NCI-H524 treated with DMSO at 0.1 percent for 48 hours (cell line): ENCODE measurements at regions not wholly inside any gene's neighbourhood (a gene's known extent, or its start where the extent isn't known, plus 50 kb on each side); places are given as distances from the start of the nearest gene placed in this dataset.

Experiments
- DNase-seq: peaks from one replicate; lab custom pipeline; 2025; lab: John Stamatoyannopoulos, UW

- no peak for DNase-seq
Measured at GRCh38 chr7:20267482-20267881, 50.3 kb upstream of the MACC1 start.

- no peak for DNase-seq
Measured at GRCh38 chr7:20268824-20269223, 51.6 kb upstream of the MACC1 start.

GRCh38 chr7:20269726-20270125 lies 52.5 kb upstream of the MACC1 start:
- DNase-seq, result no peak

GRCh38 chr7:20270371-20270770 lies 53.2 kb upstream of the MACC1 start:
- no peak for DNase-seq

GRCh38 chr7:20270867-20271266 lies 53.7 kb upstream of the MACC1 start:
- DNase-seq, result no peak

GRCh38 chr7:20275637-20276036 lies 55.1 kb upstream of the ITGB8 start:
- DNase-seq, result no peak

- no peak for DNase-seq
Measured at GRCh38 chr7:20276705-20277472, 53.8 kb upstream of the ITGB8 start.

- no peak for DNase-seq
Measured at GRCh38 chr7:20279979-20280378, 50.7 kb upstream of the ITGB8 start.

- peak; percentile 49 for DNase-seq
Measured at GRCh38 chr7:20280475-20281351, 50.0 kb upstream of the ITGB8 start.
